PC-9 (cell line): ENCODE measurements at regions not wholly inside any gene's neighbourhood (a gene's known extent, or its start where the extent isn't known, plus 50 kb on each side); places are given as distances from the start of the nearest gene placed in this dataset.

Experiments used
- CTCF ChIP-seq: fragments of 200-600 bp; sonication (generic); conservative IDR thresholded peaks from 2 replicates; pipeline ENCODE4 v1.6.1; 2017; ENCODE audit warnings: mixed run types, antibody characterized with exemption, mild to moderate bottlenecking, moderate library complexity
- EZH2 ChIP-seq: fragments of 200-600 bp; sonication (generic); IDR thresholded peaks from 2 replicates; pipeline ENCODE4 v1.8.0; 2017; ENCODE audit warnings: antibody characterized with exemption, low read depth

GRCh38 chr1:232364654-232365382, 265.1 kb downstream of the SIPA1L2 start:
- TF ChIP-seq CTCF (no peak), EZH2 (no peak)
